Brain microvascular endothelial cell (primary cell): ENCODE measurements at regions not wholly inside any gene's neighbourhood (a gene's known extent, or its start where the extent isn't known, plus 50 kb on each side); places are given as distances from the start of the nearest gene placed in this dataset.

Source experiments
- DNase-seq: peaks from one replicate; pipeline ENCODE4 v3.0.0-alpha.2; 2020
- H3K27ac ChIP-seq: fragments of 250-450 bp; sonication (Bioruptor Pico); 2 replicates; pipeline ENCODE4 v1.5.1; 2020; ENCODE audit warnings: mild to moderate bottlenecking, moderate library complexity
- H3K27me3 ChIP-seq: fragments of 250-450 bp; sonication (Bioruptor Pico); replicated peaks from 2 replicates; pipeline ENCODE4 v1.5.1; 2020; ENCODE audit warnings: mild to moderate bottlenecking
- H3K36me3 ChIP-seq: fragments of 250-450 bp; sonication (Bioruptor Pico); replicated peaks from 2 replicates; pipeline ENCODE4 v1.5.1; 2020; ENCODE audit warnings: mild to moderate bottlenecking
- H3K4me3 ChIP-seq: 2 replicates; pipeline ENCODE4 v1.5.1; 2011; ENCODE audit warnings: low read depth, mild to moderate bottlenecking, control low read depth, low read length, moderate library complexity
- in situ Hi-C: cut with HindIII; loops from 2 replicates; pipeline ENCODE4 v1.10.0; 2017; ENCODE audit warnings: low sequenced_read_pairs, low pct_ligation_motif_present
- TF ChIP-seq, protein P1 (sequence below): IDR thresholded peaks from 2 replicates; pipeline ENCODE4 v1.5.1; 2011; ENCODE audit warnings: low read depth, mild to moderate bottlenecking, moderate library complexity, low read length, control low read depth, inconsistent platforms; ENCODE audit errors: missing control alignments

DNA sequence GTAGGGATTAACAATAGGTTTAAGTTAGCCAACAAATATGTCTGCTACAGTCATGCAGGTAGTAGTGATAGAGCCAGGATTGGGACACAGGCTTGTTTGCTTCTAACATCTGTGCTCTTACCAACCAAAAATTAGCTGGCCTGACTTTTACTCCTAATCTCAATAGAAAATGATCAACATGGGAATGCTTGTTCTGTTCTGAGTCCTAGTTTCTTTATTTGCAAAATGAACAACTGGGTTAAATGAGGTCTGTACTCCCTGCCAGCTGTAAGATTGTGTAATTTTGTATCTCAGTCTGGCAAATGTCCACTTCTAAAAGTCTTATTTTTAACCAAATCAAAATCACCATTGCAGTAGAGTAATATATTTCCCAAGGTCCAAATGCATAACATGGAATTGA lies 216.8 kb downstream of the NMUR2 start:
- H3K27ac ChIP-seq: no peak overlapping the region
- H3K4me3 ChIP-seq: no peak overlapping the region
- in situ Hi-C loops: no loop called here
- no peak for DNase-seq
- no peaks in the 10 kb centered on the region for H3K36me3 ChIP-seq
- TF ChIP-seq, protein P1, sequence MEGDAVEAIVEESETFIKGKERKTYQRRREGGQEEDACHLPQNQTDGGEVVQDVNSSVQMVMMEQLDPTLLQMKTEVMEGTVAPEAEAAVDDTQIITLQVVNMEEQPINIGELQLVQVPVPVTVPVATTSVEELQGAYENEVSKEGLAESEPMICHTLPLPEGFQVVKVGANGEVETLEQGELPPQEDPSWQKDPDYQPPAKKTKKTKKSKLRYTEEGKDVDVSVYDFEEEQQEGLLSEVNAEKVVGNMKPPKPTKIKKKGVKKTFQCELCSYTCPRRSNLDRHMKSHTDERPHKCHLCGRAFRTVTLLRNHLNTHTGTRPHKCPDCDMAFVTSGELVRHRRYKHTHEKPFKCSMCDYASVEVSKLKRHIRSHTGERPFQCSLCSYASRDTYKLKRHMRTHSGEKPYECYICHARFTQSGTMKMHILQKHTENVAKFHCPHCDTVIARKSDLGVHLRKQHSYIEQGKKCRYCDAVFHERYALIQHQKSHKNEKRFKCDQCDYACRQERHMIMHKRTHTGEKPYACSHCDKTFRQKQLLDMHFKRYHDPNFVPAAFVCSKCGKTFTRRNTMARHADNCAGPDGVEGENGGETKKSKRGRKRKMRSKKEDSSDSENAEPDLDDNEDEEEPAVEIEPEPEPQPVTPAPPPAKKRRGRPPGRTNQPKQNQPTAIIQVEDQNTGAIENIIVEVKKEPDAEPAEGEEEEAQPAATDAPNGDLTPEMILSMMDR: no peak
- no peaks in the 10 kb centered on the region for H3K27me3 ChIP-seq

DNA sequence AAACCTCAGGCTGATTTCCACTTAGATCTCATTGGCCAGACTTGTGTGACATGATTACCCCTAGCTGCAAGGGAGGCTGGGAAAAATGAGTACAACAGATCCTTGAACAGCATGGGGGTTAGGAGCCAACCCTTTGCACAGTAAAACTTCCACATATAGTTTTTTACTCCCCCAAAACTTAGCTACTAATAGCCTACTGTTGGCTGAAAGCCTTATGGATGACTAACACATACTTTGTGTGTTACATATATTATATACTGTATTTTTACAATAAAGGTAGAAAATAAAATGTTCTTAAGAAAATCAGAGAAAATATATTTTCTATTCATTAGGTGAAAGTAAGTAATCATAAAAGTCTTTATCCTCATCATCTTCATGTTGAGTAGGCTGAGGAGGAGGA lies 217.4 kb downstream of the NMUR2 start:
- no peak for DNase-seq
- Histone ChIP-seq H3K36me3 (no peaks in the 10 kb centered on the region), H3K27me3 (no peaks in the 10 kb centered on the region), H3K4me3 (no peak overlapping the region), H3K27ac (no peak overlapping the region)
- in situ Hi-C loops: no loop called here
- TF ChIP-seq, protein P1: no peak

GRCh38 chr5:152185547-152186245 lies 219.4 kb downstream of the NMUR2 start:
- H3K36me3 ChIP-seq: no peaks in the 10 kb centered on the region
- in situ Hi-C loops: no loop called here
- H3K27ac ChIP-seq: no peak overlapping the region
- H3K27me3 ChIP-seq: no peaks in the 10 kb centered on the region
- TF ChIP-seq, protein P1: no peak
- no peak overlapping the region for H3K4me3 ChIP-seq
- no peak for DNase-seq

- no peak overlapping the region for H3K4me3 ChIP-seq
- H3K36me3 ChIP-seq: no peaks in the 10 kb centered on the region
- no peaks in the 10 kb centered on the region for H3K27me3 ChIP-seq
- TF ChIP-seq, protein P1: no peak
- H3K27ac ChIP-seq: no peak overlapping the region
- DNase-seq: no peak
- in situ Hi-C loops: no loop called here
Measured at GRCh38 chr5:152184266-152184665, 220.8 kb downstream of the NMUR2 start.

- TF ChIP-seq, protein P1: no peak
- DNase-seq: no peak
- no peaks in the 10 kb centered on the region for H3K36me3 ChIP-seq
- no peaks in the 10 kb centered on the region for H3K27me3 ChIP-seq
- H3K27ac ChIP-seq: no peak overlapping the region
- no peak overlapping the region for H3K4me3 ChIP-seq
- in situ Hi-C loops: no loop called here
Measured at GRCh38 chr5:152181461-152181860, 223.6 kb downstream of the NMUR2 start.

- Histone ChIP-seq H3K4me3 (no peak overlapping the region), H3K27me3 (no peaks in the 10 kb centered on the region), H3K27ac (no peak overlapping the region), H3K36me3 (no peaks in the 10 kb centered on the region)
- in situ Hi-C loops: no loop called here
- no peak for DNase-seq
- TF ChIP-seq, protein P1: no peak
Measured at GRCh38 chr5:152178350-152178699, 226.8 kb downstream of the NMUR2 start.
